ENCODE measurements at regions not wholly inside any gene's neighbourhood (a gene's known extent, or its start where the extent isn't known, plus 50 kb on each side); places are given as distances from the start of the nearest gene placed in this dataset.
A peak's percentile ranks its signal among the peaks of the same experiment; 100 is the strongest.
"Not testable (repeated sequence)": the region's sequence is repeated elsewhere in the genome, so short reads cannot be mapped to it uniquely, and the experiment has no call there.

DNA sequence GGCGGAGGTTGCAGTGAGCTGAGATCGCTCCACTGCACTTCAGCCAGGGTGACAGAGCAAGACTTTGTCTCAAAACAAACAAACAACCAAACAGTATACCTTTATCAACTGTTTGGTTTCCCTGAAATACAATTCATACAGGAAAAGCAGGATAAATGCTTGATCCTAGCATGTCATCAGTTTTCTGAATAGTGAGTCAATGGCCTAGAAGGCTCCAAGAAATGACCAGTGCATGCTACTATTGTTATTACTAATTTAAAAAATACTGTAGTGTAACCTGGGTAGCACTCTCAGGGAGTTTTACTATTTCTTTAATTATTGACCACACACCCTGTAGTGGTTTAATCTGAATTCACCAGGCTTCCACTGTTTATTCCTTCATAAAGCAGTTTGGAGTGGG lies 101.0 kb upstream of the PTPN3 start:
- no peak for DNase-seq

DNA sequence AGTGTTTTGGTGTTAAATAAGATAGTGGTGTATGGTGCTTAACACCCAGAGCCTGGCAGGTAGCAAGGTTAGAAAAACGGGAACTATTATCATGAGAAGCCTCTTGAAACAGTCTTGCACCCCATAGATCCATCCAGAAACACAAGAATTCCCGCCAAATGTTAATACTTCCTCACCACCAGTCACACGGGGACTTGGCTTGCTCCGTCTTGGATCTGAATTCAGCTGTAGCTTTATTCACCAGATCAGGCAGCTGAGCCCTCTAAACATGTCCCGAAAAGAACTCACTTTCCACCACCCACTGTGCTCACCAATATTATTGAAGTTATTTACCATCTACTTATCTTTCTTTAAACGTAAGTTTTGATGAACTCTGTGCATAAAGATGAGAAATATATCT lies 101.6 kb upstream of the PTPN3 start:
- no peak for DNase-seq

DNA sequence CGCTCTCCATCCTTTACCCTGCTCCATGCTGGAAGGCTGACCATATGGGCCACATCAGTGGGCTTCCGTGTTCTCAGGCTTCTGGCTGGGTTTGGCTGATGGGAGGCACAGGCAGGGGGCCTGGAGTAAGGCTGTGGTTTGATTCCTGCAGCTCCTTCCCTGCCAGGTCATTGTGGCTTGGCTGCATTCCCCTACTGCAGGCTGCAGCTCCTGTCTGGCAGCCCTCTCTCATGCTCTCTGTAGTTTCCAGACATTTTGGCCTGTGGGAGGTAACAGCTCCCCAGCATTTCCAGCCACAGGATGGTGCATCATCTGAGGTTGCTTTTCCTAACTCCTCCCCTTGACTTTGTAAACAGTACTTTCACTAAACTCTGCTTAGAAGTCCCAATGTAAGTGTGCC lies 102.0 kb upstream of the PTPN3 start:
- no peak for DNase-seq

GRCh38 chr9:109601181-109601580 lies 103.1 kb upstream of the PTPN3 start:
- DNase-seq = no peak

DNA sequence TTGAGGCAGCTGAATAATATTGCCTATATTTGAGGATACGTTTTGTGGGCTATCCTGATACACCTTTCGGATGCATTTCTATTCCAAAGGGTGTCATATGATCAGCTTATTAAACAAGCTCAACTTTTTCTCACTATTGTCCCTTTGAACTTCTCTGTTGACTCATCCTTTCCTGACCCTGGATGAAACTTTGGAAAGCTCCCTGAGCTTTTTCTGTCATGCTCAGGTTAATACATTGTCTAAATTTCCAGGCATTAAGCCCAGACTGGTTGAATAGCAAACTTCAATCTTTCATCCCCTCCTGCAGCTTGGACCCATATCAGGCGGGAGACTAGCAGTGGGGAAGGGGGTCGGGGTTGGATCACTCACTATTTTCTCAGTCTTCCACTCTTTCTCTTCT lies 104.9 kb upstream of the PTPN3 start:
- DNase-seq = no peak

- DNase-seq = no peak
These were observed 106.0 kb upstream of the PTPN3 start for GRCh38 chr9:109604131-109604530.

DNA sequence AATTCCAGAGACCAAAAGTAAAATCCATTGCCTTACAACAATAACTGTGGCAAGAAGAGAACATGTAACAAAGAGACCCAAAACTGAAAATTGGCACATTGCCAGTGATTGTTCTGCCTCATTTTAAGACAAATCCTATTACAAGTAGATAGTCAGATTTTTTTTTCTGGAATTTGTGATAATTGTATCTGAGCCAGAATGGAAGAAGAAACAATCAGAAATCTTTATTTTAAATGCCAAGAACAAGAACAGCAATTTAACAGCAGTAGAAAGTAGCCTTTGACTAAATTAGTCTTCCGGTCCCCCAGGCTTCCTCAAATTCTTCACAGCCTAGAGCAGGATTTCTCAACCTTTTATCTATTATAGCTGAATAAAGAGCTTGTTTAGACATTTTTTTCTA lies 106.7 kb upstream of the PTPN3 start:
- no peak for DNase-seq

GRCh38 chr9:109609060-109609459 lies 111.0 kb upstream of the PTPN3 start:
- DNase-seq = no peak

DNA sequence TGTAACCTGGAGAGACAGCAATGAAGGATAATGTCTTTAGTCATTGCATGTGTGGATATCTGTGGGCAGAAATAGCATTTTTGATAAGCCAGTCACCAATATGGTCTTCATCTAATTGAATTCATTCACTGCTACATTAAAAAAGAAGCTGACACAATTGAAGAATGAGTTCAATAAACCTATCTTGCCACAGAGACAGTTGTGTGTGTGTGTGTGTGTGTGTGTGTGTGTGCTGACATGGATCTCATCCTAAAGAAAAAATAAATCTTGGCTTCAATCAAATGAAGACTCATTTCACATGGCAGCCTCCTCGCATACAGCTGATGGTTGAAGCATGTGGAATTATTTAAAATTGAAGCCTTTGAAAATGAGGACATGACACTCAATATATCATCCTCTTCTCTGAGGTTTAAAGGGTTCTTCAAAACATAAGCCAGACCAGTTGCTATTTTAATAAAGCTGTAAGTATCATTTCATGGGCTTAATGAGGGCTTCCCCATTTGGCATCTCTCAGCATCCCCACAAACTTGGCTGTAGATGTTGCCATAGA lies 118.5 kb upstream of the PTPN3 start:
- DNase-seq = no peak

DNA sequence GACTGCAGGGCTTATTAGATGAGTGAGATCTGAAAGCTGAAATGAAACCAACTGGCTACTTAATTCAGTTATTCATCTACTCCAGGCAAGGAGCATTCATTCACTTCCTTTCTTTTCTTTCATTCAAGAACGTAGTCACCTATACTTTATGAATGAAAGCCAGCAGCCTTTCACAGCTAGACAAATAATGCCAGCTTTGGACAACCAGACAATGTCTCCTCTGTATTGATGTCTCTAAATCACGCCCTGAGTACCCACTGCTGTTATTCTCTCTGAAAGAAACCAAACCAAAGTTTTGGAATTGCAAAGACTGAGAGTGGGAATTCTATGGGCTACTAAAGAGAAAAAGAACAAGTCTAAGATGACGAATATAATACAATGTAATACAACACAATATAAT lies 121.2 kb upstream of the PTPN3 start:
- no peak for DNase-seq

GRCh38 chr9:109624143-109624542 lies 126.0 kb upstream of the PTPN3 start:
- no peak for DNase-seq

DNA sequence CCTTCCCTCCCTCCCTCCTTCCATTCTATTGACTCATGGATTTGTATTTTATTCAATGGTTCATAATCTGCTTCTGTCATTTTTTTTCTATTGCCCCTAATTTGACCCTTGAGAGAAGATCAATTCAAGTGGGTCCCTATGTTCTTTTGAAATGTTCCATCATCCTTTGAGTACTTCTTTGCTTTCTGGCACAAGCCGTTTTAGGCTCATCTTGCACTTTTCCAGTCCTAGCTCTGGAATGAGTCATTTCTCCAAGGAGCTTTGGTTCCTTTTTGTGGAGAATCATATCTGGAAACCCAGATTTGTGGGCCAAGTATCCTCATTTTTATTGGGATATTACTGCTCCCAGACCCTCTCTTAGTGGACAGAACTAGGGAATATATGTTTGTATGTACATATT lies 126.8 kb upstream of the PTPN3 start:
- no peak for DNase-seq

DNA sequence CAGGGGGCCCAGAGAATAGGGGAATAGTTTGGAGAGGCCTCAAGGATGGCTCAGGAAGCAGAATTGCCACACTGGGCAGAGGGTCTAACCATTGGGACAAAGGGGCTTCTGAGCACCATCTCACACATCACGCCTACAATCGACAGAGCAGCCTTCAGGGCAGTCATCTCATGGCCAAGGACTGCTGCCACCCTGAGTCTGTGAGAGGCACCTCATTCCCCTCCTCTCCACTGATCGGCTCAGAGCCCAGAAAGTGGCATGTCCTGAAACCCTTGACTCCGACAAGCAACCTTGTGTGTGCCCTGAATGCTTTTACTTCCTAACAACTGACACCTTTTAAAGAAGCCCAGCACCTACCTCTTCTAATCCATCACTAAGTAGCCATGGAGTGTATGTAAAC lies 128.9 kb upstream of the PTPN3 start:
- DNase-seq = no peak

DNA sequence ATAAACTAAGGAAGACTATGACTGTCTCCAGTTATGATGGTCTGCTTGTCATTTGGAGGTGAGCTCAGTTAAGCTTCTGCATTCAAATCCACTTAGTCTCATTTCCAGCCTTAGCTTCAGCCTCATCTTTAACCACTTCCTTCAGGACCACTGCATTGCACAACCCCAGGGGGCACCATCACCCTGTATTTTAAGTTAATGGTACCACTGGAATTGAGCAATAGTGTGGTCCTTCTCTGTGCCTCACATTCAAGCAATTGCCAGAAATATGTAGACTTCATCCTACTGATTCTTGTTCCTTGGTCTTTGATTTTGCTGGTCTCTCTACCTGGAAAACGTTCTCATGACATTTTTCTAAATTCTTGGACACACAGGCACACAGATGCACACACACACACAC lies 131.5 kb upstream of the PTPN3 start:
- no peak for DNase-seq

GRCh38 chr9:109632817-109633216 lies 134.7 kb upstream of the PTPN3 start:
- DNase-seq = no peak

- DNase-seq = no peak
These were observed 140.1 kb upstream of the PALM2AKAP2 start for GRCh38 chr9:109639674-109640579.

DNA sequence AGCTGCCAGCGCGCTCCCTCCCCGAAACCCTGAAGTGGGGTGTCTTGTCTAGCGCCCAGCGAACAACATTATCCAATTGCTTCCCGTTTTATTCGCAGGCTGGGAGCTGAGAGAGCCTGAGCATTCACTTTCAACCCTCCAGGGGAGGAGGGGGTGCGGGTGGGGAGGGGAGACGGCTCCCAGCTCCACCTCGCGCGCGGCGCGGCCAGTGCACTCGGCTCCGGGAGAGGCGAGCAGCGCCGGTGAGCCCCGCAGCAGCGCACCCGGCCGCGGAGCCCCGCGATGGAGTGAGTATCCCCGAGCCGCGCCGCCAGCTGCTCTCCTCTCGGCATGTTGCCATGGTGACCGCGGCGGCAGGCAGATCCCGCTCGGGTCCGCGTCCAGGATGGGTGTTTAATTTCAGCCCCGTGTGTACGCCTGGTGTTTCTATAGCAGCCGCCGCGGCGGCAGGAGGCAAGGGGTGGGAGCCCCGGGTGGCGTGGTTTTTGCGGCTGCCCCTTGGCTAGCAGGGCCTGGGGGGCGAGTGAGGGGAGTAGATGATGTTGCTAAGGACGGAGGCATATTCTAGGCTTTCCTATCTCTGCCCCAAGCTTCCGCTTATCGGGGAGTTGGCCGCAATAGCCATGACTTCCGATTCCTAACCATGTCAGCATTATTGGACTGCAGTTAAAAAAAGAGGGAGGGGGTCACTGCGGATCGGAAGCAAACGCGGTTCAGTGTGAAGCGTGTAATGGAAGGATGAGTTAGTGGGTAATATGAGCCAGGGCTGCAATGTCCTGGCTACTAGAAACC lies 139.2 kb upstream of the PALM2AKAP2 start:
- no peak for DNase-seq

DNA sequence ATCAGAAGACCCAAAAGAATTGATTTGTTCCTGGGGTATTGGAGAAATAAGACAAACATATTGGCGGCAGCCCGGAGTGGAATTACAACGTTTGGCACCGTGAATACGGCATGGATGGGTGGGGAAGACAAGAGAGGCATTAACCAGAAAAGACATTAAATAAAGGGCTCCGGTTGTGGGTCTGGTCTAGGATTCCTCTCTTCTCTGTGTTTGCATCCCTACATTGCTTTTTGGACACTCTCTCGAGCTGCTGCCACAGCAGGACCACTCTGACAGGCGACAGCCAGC lies 138.7 kb upstream of the PALM2AKAP2 start:
- no peak for DNase-seq

DNA sequence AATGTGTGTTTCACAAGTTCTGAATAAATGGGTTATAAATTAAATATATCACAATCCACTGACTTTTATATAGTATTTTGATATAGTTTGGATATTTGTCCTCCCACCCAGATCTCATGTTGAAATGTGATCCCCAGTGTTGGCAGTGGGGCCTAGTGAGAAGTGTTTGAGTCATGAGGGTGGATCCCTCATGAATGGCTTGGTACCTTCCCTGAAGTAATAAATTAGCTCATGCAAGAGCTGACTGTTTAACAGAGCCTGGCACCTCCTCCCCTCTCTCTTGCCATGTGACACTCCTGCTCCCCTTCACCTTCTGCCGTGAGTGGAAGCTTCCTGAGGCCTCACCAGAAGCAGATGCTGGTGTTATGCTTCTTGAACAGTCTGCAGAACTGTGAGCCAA lies 127.9 kb upstream of the PALM2AKAP2 start:
- no peak for DNase-seq

GRCh38 chr9:109652971-109653370 lies 127.0 kb upstream of the PALM2AKAP2 start:
- DNase-seq = peak; percentile 2

- no peak for DNase-seq
These were observed 126.5 kb upstream of the PALM2AKAP2 start for GRCh38 chr9:109653470-109653869.

DNA sequence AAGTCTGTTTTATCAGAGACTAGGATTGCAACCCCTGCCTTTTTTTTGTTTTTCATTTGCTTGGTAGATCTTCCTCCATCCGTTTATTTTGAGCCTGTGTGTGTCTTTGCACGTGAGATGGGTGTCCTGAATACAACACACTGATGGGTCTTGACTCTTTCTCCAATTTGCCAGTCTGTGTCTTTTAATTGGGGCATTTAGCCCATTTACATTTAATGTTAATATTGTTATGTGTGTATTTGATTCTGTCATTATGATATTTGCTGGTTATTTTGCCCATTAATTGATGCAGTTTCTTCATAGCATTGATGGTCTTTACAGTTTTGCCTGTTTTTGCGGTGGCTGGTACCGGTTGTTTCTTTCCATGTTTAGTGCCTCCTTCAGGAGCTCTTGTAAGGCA lies 116.0 kb upstream of the PALM2AKAP2 start:
- not testable (repeated sequence) for DNase-seq

GRCh38 chr9:109665736-109666135 lies 114.3 kb upstream of the PALM2AKAP2 start:
- not testable (repeated sequence) for DNase-seq

GRCh38 chr9:109681301-109681700 lies 98.7 kb upstream of the PALM2AKAP2 start:
- DNase-seq = no peak
